H9 (cell line): ENCODE measurements at regions not wholly inside any gene's neighbourhood (a gene's known extent, or its start where the extent isn't known, plus 50 kb on each side); places are given as distances from the start of the nearest gene placed in this dataset.

ENCODE experiments used
- DNase-seq: peaks from one replicate; pipeline ENCODE4 v3.0.0-alpha.2; 2017
- H2AFZ ChIP-seq: one replicate; pipeline ENCODE4 v1.6.1; 2013; ENCODE audit warnings: mild to moderate bottlenecking, low read length, control low read depth, moderate library complexity
- H2AK5ac ChIP-seq: 2 replicates; pipeline ENCODE4 v1.6.1; 2013; ENCODE audit warnings: low read length, control low read depth, mixed read lengths; ENCODE audit not compliant: insufficient read length
- H2BK120ac ChIP-seq: one replicate; pipeline ENCODE4 v1.6.1; 2013; ENCODE audit warnings: low read depth, mild to moderate bottlenecking, low read length, control low read depth, inconsistent platforms; ENCODE audit not compliant: poor library complexity, severe bottlenecking
- H2BK12ac ChIP-seq: 2 replicates; pipeline ENCODE4 v1.6.1; 2013; ENCODE audit warnings: low read length, control low read depth, mixed read lengths, low read depth; ENCODE audit not compliant: insufficient read length
- H2BK15ac ChIP-seq: 2 replicates; pipeline ENCODE4 v1.6.1; 2013; ENCODE audit warnings: low read depth, low read length, control low read depth
- H2BK20ac ChIP-seq: one replicate; pipeline ENCODE4 v1.6.1; 2013; ENCODE audit warnings: low read depth, mild to moderate bottlenecking, low read length, control low read depth, inconsistent platforms; ENCODE audit not compliant: poor library complexity, severe bottlenecking
- H2BK5ac ChIP-seq: 2 replicates; pipeline ENCODE4 v1.6.1; 2013; ENCODE audit warnings: low read length, control low read depth, mixed read lengths; ENCODE audit not compliant: insufficient read length
- H3K14ac ChIP-seq: 2 replicates; pipeline ENCODE4 v1.6.1; 2013; ENCODE audit warnings: low read length, control low read depth; ENCODE audit not compliant: insufficient read depth
- H3K18ac ChIP-seq: 2 replicates; pipeline ENCODE4 v1.6.1; 2013; ENCODE audit warnings: low read depth, mild to moderate bottlenecking, mixed read lengths, low read length, control low read depth; ENCODE audit not compliant: insufficient read length
- H3K23ac ChIP-seq: 2 replicates; pipeline ENCODE4 v1.6.1; 2013; ENCODE audit warnings: low read length, control low read depth, mixed read lengths, low read depth; ENCODE audit not compliant: insufficient read length
- H3K23me2 ChIP-seq: 2 replicates; pipeline ENCODE4 v1.6.1; 2013; ENCODE audit warnings: low read depth, mild to moderate bottlenecking, mixed read lengths, low read length, control low read depth; ENCODE audit not compliant: insufficient read length, poor library complexity, severe bottlenecking
- H3K27ac ChIP-seq: 2 replicates; pipeline ENCODE4 v1.5.1; 2013; ENCODE audit warnings: low read length, control low read depth, mixed read lengths, low read depth; ENCODE audit not compliant: insufficient read length
- H3K27me3 ChIP-seq: 2 replicates; pipeline ENCODE4 v1.6.1; 2013; ENCODE audit warnings: low read length, control low read depth, inconsistent platforms; ENCODE audit not compliant: insufficient read depth
- H3K4ac ChIP-seq: 2 replicates; pipeline ENCODE4 v1.6.1; 2013; ENCODE audit warnings: low read depth, mild to moderate bottlenecking, control low read depth, inconsistent platforms, low read length, moderate library complexity
- H3K4me1 ChIP-seq: 2 replicates; pipeline ENCODE4 v1.6.1; 2013; ENCODE audit warnings: low read length, control low read depth, inconsistent platforms; ENCODE audit not compliant: insufficient read depth
- H3K4me2 ChIP-seq: 2 replicates; pipeline ENCODE4 v1.6.1; 2013; ENCODE audit warnings: low read length, control low read depth, mixed read lengths; ENCODE audit not compliant: insufficient read length, insufficient read depth
- H3K56ac ChIP-seq: 2 replicates; pipeline ENCODE4 v1.6.1; 2013; ENCODE audit warnings: low read depth, mild to moderate bottlenecking, mixed read lengths, low read length, control low read depth; ENCODE audit not compliant: insufficient read length
- H3K79me1 ChIP-seq: 2 replicates; pipeline ENCODE4 v1.6.1; 2013; ENCODE audit warnings: low read depth, mild to moderate bottlenecking, moderate library complexity, low read length, control low read depth, inconsistent platforms; ENCODE audit not compliant: insufficient read depth, poor library complexity, severe bottlenecking
- H3K79me2 ChIP-seq: 2 replicates; pipeline ENCODE4 v1.6.1; 2013; ENCODE audit warnings: low read length, control low read depth, inconsistent platforms; ENCODE audit not compliant: insufficient read depth
- H3K9ac ChIP-seq: 2 replicates; pipeline ENCODE4 v1.6.1; 2013; ENCODE audit warnings: low read length, control low read depth, mixed read lengths; ENCODE audit not compliant: insufficient read length; ENCODE audit errors: extremely low read depth
- H3K9me3 ChIP-seq: one replicate; pipeline ENCODE4 v1.6.1; 2013; ENCODE audit warnings: low read depth, low read length, inconsistent platforms; ENCODE audit not compliant: control insufficient read depth
- H3T11ph ChIP-seq: one replicate; pipeline ENCODE4 v1.6.1; 2013; ENCODE audit warnings: mild to moderate bottlenecking, low read length, control low read depth, inconsistent platforms
- H4K20me1 ChIP-seq: one replicate; pipeline ENCODE4 v1.6.1; 2013; ENCODE audit not compliant: control insufficient read depth, insufficient read length, insufficient read depth
- H4K5ac ChIP-seq: 2 replicates; pipeline ENCODE4 v1.6.1; 2013; ENCODE audit warnings: low read depth, mild to moderate bottlenecking, mixed read lengths, low read length, control low read depth; ENCODE audit not compliant: insufficient read length
- H4K8ac ChIP-seq: replicated peaks from 2 replicates; pipeline ENCODE4 v1.6.1; 2013; ENCODE audit warnings: low read length, control low read depth, mixed read lengths, low read depth; ENCODE audit not compliant: insufficient read length
- H4K91ac ChIP-seq: 2 replicates; pipeline ENCODE4 v1.6.1; 2013; ENCODE audit warnings: low read depth, mild to moderate bottlenecking, moderate library complexity, mixed read lengths, low read length, control low read depth; ENCODE audit not compliant: insufficient read length
- H3K27ac Mint-ChIP-seq, 3 experiments: 2 replicates in 2 of 3; 3 replicates in 1 of 3; pipeline ENCODE4 v1.8.0; 2020 to 2021; ENCODE audit warnings: mixed read lengths in 3 of 3, mild to moderate bottlenecking in 1 of 3, moderate library complexity in 1 of 3
- H3K27me3 Mint-ChIP-seq: 2 replicates; pipeline ENCODE4 v1.8.0; 2021; ENCODE audit warnings: low read depth, mild to moderate bottlenecking, moderate library complexity, mixed read lengths
- H3K36me3 Mint-ChIP-seq, 3 experiments: 2 replicates in 2 of 3; 3 replicates in 1 of 3; pipeline ENCODE4 v1.8.0; 2020 to 2021; ENCODE audit warnings: low read depth in 3 of 3, mixed read lengths in 3 of 3; ENCODE audit not compliant: insufficient read depth in 1 of 3
- H3K4me1 Mint-ChIP-seq, 2 experiments: 2 replicates each; pipeline ENCODE4 v1.8.0; 2020; ENCODE audit warnings: mixed read lengths in 2 of 2
- H3K4me3 Mint-ChIP-seq, 2 experiments: 2 replicates in 1 of 2; 3 replicates in 1 of 2; pipeline ENCODE4 v1.8.0; 2020 to 2021; ENCODE audit warnings: mild to moderate bottlenecking in 2 of 2, mixed read lengths in 2 of 2, moderate library complexity in 1 of 2
- H3K9me3 Mint-ChIP-seq, 2 experiments: 2 replicates in 1 of 2; 3 replicates in 1 of 2; pipeline ENCODE4 v1.8.0; 2020; ENCODE audit warnings: mild to moderate bottlenecking in 2 of 2, mixed read lengths in 2 of 2, moderate library complexity in 1 of 2
- CTCF ChIP-seq: fragments of 200-600 bp; sonication (generic); conservative IDR thresholded peaks from 3 replicates; pipeline ENCODE4 v1.8.0; 2021; ENCODE audit warnings: antibody characterized with exemption, mild to moderate bottlenecking
- WGBS: extraction: QIAGEN DNeasy Blood & Tissue Kit; methylation state at CpG from one replicate; pipeline ENCODE4 v1.1.7; 2013; ENCODE audit warnings: missing lambda C conversion rate, low lambda C conversion rate, mixed read lengths; ENCODE audit not compliant: insufficient read length; ENCODE audit errors: extremely low coverage; 5-methylcytosine and 5-hydroxymethylcytosine counted together

GRCh38 chr15:31843426-31844055, 186.8 kb upstream of the CHRNA7 start:
- no peak overlapping the region for H2BK5ac ChIP-seq
- no peak overlapping the region for H3K4me2 ChIP-seq
- no peak overlapping the region for H3K56ac ChIP-seq
- no peak overlapping the region for H3K9ac ChIP-seq
- Mint-ChIP-seq H3K36me3 (peaks cover 0 to 1% (median 0%) of the 10 kb centered on the region in 3 experiments; a peak in 2 of 7 replicates), H3K9me3 (no peaks in the 10 kb centered on the region), H3K27ac (no peak overlapping the region), H3K4me3 (no peak overlapping the region), H3K27me3 (peaks cover 2% of the 10 kb centered on the region; the same call in 1 of the 2 replicates), H3K4me1 (peaks cover 0 to 2% of the 10 kb centered on the region in 2 experiments; a peak in 1 of 4 replicates)
- no peak overlapping the region for H3T11ph ChIP-seq
- DNase-seq = no peak
- no peaks in the 10 kb centered on the region for H3K23me2 ChIP-seq
- no peak overlapping the region for H2BK120ac ChIP-seq
- H4K20me1 ChIP-seq = peaks cover 3% of the 10 kb centered on the region
- H2BK12ac ChIP-seq = no peak overlapping the region
- no peaks in the 10 kb centered on the region for H3K9me3 ChIP-seq
- no peak overlapping the region for H3K14ac ChIP-seq
- no peaks in the 10 kb centered on the region for H3K4me1 ChIP-seq
- H3K18ac ChIP-seq = no peak overlapping the region
- no CpG with 5 or more reads among the region's 5 CpGs for WGBS
- no peak overlapping the region for H4K8ac ChIP-seq
- no peak overlapping the region for H3K23ac ChIP-seq
- no peaks in the 10 kb centered on the region for H3K79me2 ChIP-seq
- H2BK15ac ChIP-seq = no peak overlapping the region
- TF ChIP-seq CTCF = no peak
- H2BK20ac ChIP-seq = no peak overlapping the region
- no peak overlapping the region for H2AFZ ChIP-seq
- no peaks in the 10 kb centered on the region for H3K79me1 ChIP-seq
- H3K27me3 ChIP-seq = no peaks in the 10 kb centered on the region
- no peak overlapping the region for H4K5ac ChIP-seq
- H3K4ac ChIP-seq = no peak overlapping the region
- H4K91ac ChIP-seq = no peak overlapping the region
- H3K27ac ChIP-seq = no peak overlapping the region
- H2AK5ac ChIP-seq = no peak overlapping the region
